Testis (tissue), 2 donors: ENCODE measurements at regions not wholly inside any gene's neighbourhood (a gene's known extent, or its start where the extent isn't known, plus 50 kb on each side); places are given as distances from the start of the nearest gene placed in this dataset.

ENCODE experiments used
- DNase-seq: peaks from one replicate; pipeline ENCODE4 v3.0.0-alpha.2; 2019
- H3K27ac ChIP-seq, 2 donors: fragments of 200-600 bp; sonication (generic); one replicate each; pipeline ENCODE4 v1.5.1; 2019
- H3K27me3 ChIP-seq: fragments of 200-600 bp; sonication (generic); one replicate; pipeline ENCODE4 v1.5.1; 2019
- H3K36me3 ChIP-seq: fragments of 200-600 bp; sonication (generic); one replicate; pipeline ENCODE4 v1.5.1; 2017; ENCODE audit warnings: low read depth; ENCODE audit errors: missing control alignments
- H3K4me1 ChIP-seq: fragments of 200-600 bp; sonication (generic); one replicate; pipeline ENCODE4 v1.5.1; 2019
- H3K4me3 ChIP-seq, 2 donors: fragments of 200-600 bp; sonication (generic); one replicate each; pipeline ENCODE4 v1.5.1; 2017 to 2019
- H3K9me3 ChIP-seq: fragments of 200-600 bp; sonication (generic); one replicate; pipeline ENCODE4 v1.5.1; 2017
- POLR2A ChIP-seq: fragments of 450-650 bp; IDR thresholded peaks from one replicate; pipeline ENCODE4 v1.6.1; 2017; ENCODE audit warnings: antibody characterized with exemption, mild to moderate bottlenecking, moderate library complexity
- WGBS, 2 donors: methylation state at CpG; one replicate each; pipeline ENCODE4 v1.1.5; 2018; 5-methylcytosine and 5-hydroxymethylcytosine counted together
- intact Hi-C: fragments of 100-400 bp; cut with DNase I; formaldehyde crosslinking; loops from one replicate; pipeline ENCODE4 v1.15.1; 2023; ENCODE audit warnings: low total_unique reads
- TF ChIP-seq, protein P1 (sequence below), 3 experiments: fragments of 450-650 bp in 2 of 3; fragments of 200-600 bp in 1 of 3; sonication (generic) in 1 of 3; IDR thresholded peaks; one replicate each; pipeline ENCODE4 v1.5.1; 2016 to 2019; ENCODE audit warnings: antibody characterized with exemption in 3 of 3, mild to moderate bottlenecking in 2 of 3, moderate library complexity in 1 of 3

GRCh38 chr16:48745541-48745940, 135.6 kb upstream of the N4BP1 start:
- H3K27me3 ChIP-seq, result no peaks in the 10 kb centered on the region
- WGBS, 2 donors, result 76 to 85% methylated on average over 4 of the region's 4 CpGs
- intact Hi-C loops, result no loop called here

DNA sequence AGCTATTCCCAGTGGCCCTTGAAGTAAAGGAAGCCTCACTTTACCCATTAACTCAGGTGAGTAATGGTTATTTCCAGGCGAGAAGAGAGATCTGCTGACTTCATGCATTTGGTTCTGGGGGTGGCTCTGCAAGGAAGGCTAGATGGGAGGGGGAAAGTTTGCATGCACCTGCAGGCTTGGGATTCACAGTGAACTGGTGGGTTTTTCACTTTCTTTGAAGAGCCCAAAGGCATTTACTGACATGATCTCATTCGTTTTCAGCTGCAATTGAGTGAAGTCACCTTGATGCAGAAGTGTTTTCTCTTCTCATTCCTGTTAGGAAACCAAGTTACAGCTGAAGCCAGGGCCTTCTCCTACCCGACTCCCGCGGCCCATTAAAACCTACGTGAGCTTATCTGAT, 131.0 kb upstream of the N4BP1 start:
- TF ChIP-seq, protein P1, sequence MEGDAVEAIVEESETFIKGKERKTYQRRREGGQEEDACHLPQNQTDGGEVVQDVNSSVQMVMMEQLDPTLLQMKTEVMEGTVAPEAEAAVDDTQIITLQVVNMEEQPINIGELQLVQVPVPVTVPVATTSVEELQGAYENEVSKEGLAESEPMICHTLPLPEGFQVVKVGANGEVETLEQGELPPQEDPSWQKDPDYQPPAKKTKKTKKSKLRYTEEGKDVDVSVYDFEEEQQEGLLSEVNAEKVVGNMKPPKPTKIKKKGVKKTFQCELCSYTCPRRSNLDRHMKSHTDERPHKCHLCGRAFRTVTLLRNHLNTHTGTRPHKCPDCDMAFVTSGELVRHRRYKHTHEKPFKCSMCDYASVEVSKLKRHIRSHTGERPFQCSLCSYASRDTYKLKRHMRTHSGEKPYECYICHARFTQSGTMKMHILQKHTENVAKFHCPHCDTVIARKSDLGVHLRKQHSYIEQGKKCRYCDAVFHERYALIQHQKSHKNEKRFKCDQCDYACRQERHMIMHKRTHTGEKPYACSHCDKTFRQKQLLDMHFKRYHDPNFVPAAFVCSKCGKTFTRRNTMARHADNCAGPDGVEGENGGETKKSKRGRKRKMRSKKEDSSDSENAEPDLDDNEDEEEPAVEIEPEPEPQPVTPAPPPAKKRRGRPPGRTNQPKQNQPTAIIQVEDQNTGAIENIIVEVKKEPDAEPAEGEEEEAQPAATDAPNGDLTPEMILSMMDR (IDR thresholded peaks at IDR 0.05), result no peak
- TF ChIP-seq POLR2A, result no peak

More at GRCh38 chr16:48745541-48745940, 135.6 kb upstream of the N4BP1 start:
- Histone ChIP-seq H3K4me1 (no peaks in the 10 kb centered on the region), H3K9me3 (no peaks in the 10 kb centered on the region), H3K4me3 (no peak overlapping the region), H3K36me3 (no peaks in the 10 kb centered on the region), H3K27ac (no peak overlapping the region)
- DNase-seq, result no peak
- TF ChIP-seq, protein P1 (IDR thresholded peaks at IDR 0.05), result no peak
- TF ChIP-seq POLR2A, result no peak

DNA sequence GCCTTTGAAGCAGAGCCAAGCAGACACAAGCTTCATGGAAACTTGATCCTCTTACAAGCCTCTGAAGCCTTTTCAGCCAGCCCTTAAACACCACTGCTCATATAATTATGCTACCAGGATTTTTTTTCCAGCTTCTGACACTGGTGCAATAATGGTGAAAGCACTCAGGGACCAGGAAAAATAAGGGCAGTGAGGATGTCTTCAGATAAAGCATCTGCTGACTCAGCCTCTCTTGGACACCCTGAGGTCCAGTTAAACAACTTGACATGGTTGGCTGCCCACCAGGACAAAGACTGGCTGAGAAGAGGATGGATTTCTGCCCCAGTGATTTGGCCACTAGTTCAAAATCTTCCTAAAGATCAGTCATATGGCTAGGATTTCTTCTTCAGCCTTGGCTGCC, 124.2 kb upstream of the N4BP1 start:
- DNase-seq, result no peak
- Histone ChIP-seq H3K4me1 (no peaks in the 10 kb centered on the region), H3K9me3 (no peaks in the 10 kb centered on the region), H3K36me3 (no peaks in the 10 kb centered on the region), H3K27me3 (no peaks in the 10 kb centered on the region), H3K27ac (no peak overlapping the region), H3K4me3 (no peak overlapping the region)
- intact Hi-C loops, result no loop called here
- no peak for TF ChIP-seq POLR2A
- TF ChIP-seq, protein P1 (IDR thresholded peaks at IDR 0.05), result no peak

More for the DNA sequence above, 131.0 kb upstream of the N4BP1 start:
- H3K36me3 ChIP-seq, result no peaks in the 10 kb centered on the region
- H3K4me3 ChIP-seq, result no peak overlapping the region
- no peak for DNase-seq
- WGBS, 2 donors, result 64 to 70% methylated on average over 6 of the region's 6 CpGs
- no peaks in the 10 kb centered on the region for H3K4me1 ChIP-seq
- H3K9me3 ChIP-seq, result no peaks in the 10 kb centered on the region
- intact Hi-C loops, result no loop called here
- no peaks in the 10 kb centered on the region for H3K27me3 ChIP-seq
- H3K27ac ChIP-seq, result no peak overlapping the region

DNA sequence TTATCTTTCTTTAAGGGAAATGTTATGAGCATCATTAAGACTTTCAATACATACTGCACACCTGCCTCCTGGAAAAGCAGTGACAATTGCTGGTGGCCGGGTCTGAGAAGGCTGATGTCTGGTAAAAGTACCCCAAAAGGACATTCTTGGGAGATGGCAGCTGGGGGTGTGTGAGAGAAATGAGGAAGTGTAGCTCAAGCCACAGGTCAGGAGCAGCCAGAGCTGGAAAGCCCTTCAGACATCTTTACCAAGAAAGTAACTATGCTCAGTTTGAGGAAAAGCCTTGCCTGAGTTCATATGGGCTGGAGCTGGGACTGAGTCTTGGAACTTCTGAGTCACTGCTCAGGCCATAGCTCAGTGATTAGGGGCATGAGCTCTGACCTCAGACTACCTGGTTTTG, 94.7 kb upstream of the N4BP1 start:
- WGBS, 2 donors, result 88 to 89% methylated on average over 1 of the region's 1 CpG
- no peak for DNase-seq

More for the DNA sequence above, 94.7 kb upstream of the N4BP1 start:
- Histone ChIP-seq H3K4me1 (no peaks in the 10 kb centered on the region), H3K27me3 (no peaks in the 10 kb centered on the region), H3K9me3 (no peaks in the 10 kb centered on the region), H3K36me3 (no peaks in the 10 kb centered on the region), H3K27ac (no peak overlapping the region), H3K4me3 (no peak overlapping the region)
- TF ChIP-seq, protein P1 (IDR thresholded peaks at IDR 0.05), result no peak
- no peak for TF ChIP-seq POLR2A
- intact Hi-C loops, result no loop called here
